PC-3 (cell line): ENCODE measurements at regions not wholly inside any gene's neighbourhood (a gene's known extent, or its start where the extent isn't known, plus 50 kb on each side); places are given as distances from the start of the nearest gene placed in this dataset.

Source experiments
- EZH2 ChIP-seq: fragments of 300-600 bp; sonication (generic); IDR thresholded peaks from one replicate; pipeline ENCODE4 v1.6.1; 2017; ENCODE audit warnings: antibody characterized with exemption, mild to moderate bottlenecking, low read length; ENCODE audit not compliant: unreplicated experiment
- EZH2phosphoT487 ChIP-seq: fragments of 300-600 bp; sonication (generic); IDR thresholded peaks from 2 replicates; pipeline ENCODE4 v1.6.1; 2018; ENCODE audit warnings: mild to moderate bottlenecking, antibody characterized with exemption, low read length, borderline replicate concordance
- TF ChIP-seq, protein P1 (sequence below): fragments of 300-600 bp; sonication (generic); conservative IDR thresholded peaks from 2 replicates; pipeline ENCODE4 v1.5.1; 2017; ENCODE audit warnings: antibody characterized with exemption, low read depth, mild to moderate bottlenecking, low read length

DNA sequence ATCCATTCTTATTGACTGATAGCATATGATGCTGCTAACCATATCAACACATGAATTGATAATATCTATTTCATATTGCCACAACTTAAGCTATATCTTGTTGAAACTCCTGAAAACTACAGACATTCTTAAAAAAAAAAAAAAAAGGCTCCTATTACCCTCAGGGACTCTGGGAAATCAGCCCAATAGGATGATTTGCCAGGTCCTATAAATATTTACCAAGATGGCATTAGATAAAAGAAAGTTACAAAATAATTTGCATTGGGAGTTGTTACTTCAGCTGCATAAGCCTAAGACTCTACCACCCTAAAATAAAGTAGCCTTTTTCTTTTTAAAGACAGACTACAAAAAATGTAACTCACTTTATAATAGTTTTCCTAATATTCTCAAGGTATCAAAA lies 84.4 kb downstream of the CDO1 start:
- TF ChIP-seq, protein P1, sequence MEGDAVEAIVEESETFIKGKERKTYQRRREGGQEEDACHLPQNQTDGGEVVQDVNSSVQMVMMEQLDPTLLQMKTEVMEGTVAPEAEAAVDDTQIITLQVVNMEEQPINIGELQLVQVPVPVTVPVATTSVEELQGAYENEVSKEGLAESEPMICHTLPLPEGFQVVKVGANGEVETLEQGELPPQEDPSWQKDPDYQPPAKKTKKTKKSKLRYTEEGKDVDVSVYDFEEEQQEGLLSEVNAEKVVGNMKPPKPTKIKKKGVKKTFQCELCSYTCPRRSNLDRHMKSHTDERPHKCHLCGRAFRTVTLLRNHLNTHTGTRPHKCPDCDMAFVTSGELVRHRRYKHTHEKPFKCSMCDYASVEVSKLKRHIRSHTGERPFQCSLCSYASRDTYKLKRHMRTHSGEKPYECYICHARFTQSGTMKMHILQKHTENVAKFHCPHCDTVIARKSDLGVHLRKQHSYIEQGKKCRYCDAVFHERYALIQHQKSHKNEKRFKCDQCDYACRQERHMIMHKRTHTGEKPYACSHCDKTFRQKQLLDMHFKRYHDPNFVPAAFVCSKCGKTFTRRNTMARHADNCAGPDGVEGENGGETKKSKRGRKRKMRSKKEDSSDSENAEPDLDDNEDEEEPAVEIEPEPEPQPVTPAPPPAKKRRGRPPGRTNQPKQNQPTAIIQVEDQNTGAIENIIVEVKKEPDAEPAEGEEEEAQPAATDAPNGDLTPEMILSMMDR: no peak
- TF ChIP-seq EZH2: no peak
- TF ChIP-seq EZH2phosphoT487: no peak
